ENCODE measurements at regions not wholly inside any gene's neighbourhood (a gene's known extent, or its start where the extent isn't known, plus 50 kb on each side); places are given as distances from the start of the nearest gene placed in this dataset.

- TF ChIP-seq POLR2A (IDR thresholded peaks at IDR 0.05) = no peak
- TF ChIP-seq CTCF (IDR thresholded peaks at IDR 0.05) = no peak
These were observed 270.2 kb upstream of the RPL38 start for GRCh38 chr17:73933164-73933766.

Measured in esophagus squamous epithelium (tissue), 4 donors.